Activated T-helper 1 cell treated with anti-CD3 and anti-CD28 coated beads, Interleukin-12 subunit alpha, Interleukin-12 subunit beta, Interleukin-2, Interleukin-4 antibody, amounts not matched to agents 30 ng/mL and 10 ng/mL and 1 ng/mL, durations not matched to agents 14 hours and 24 hours and 36 hours (primary cell): ENCODE measurements at regions not wholly inside any gene's neighbourhood (a gene's known extent, or its start where the extent isn't known, plus 50 kb on each side); places are given as distances from the start of the nearest gene placed in this dataset.

Experiments
- DNase-seq: peaks from one replicate; pipeline ENCODE4 v3.0.0; 2021; ENCODE audit warnings: low spot score
- H3K27ac Mint-ChIP-seq: one replicate; pipeline ENCODE4 v1.8.0; 2021; ENCODE audit warnings: mild to moderate bottlenecking, mixed read lengths
- H3K27me3 Mint-ChIP-seq: one replicate; pipeline ENCODE4 v1.8.0; 2022; ENCODE audit warnings: mild to moderate bottlenecking, moderate library complexity, mixed read lengths; ENCODE audit not compliant: insufficient read depth
- H3K36me3 Mint-ChIP-seq: one replicate; pipeline ENCODE4 v1.8.0; 2021; ENCODE audit warnings: low read depth, mixed read lengths
- H3K4me1 Mint-ChIP-seq: one replicate; pipeline ENCODE4 v1.8.0; 2021; ENCODE audit warnings: low read depth, mixed read lengths
- H3K4me3 Mint-ChIP-seq: one replicate; pipeline ENCODE4 v1.8.0; 2021; ENCODE audit warnings: mild to moderate bottlenecking, moderate library complexity, mixed read lengths
- H3K9me3 Mint-ChIP-seq: one replicate; pipeline ENCODE4 v1.8.0; 2021; ENCODE audit warnings: mixed read lengths
- intact Hi-C: fragments of 100-400 bp; cut with micrococcal nuclease; formaldehyde crosslinking; loops from one replicate; pipeline ENCODE4 v1.15.1; 2024

DNA sequence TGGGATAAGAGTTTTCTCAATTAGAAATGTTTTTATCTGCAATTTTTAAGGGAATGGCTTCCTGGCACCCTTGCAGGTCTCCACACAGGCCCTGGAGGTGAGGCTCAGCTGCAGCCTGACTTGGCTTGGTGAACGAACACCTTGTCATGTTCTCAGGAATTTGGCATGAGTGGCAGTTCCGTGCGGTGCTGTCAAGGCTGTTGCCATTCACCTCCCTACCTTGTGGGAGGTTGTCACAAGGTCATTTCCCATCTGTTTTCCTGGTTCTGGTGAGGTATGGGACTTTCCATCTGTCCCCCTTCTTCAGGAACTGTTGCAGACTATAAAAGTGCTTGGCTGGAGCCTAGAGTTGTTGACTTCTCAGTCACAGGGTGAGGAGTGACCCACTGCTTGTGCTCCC is 82.9 kb downstream of the ELOVL4 start:
- no peak for DNase-seq
- intact Hi-C loops = loop anchor here (10.0 kb wide), 1 partner anchor 1000 kb away; the partner anchor contains the start of gene IRAK1BP1
- H3K27me3 Mint-ChIP-seq = no peaks in the 10 kb centered on the region
- H3K27ac Mint-ChIP-seq = no peak overlapping the region
- no peak overlapping the region for H3K4me3 Mint-ChIP-seq
- peaks cover 2% of the 10 kb centered on the region for H3K4me1 Mint-ChIP-seq
- no peaks in the 10 kb centered on the region for H3K9me3 Mint-ChIP-seq
- no peaks in the 10 kb centered on the region for H3K36me3 Mint-ChIP-seq

DNA sequence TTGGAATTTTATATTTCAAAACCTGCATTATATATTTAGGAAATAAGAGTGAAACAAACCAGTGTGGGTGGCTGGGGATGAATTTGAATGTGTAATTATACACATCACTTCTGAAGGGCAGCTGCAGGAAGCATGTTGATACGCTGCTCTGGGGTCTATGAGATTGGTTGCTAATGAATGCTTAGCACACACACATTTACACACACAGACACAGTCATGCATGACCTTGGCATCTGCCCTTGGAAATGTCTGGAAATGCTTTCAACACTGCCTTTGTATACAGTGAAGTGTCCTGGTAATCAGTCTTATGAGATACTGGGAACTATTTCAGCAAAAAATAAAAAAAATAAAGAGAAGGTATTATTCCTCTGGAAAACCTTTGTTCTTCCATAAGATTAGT is 83.4 kb downstream of the ELOVL4 start:
- H3K4me1 Mint-ChIP-seq = no peaks in the 10 kb centered on the region
- no peaks in the 10 kb centered on the region for H3K27me3 Mint-ChIP-seq
- intact Hi-C loops = loop anchor here (10.0 kb wide), 1 partner anchor 999 kb away; the partner anchor contains the start of gene IRAK1BP1
- no peaks in the 10 kb centered on the region for H3K36me3 Mint-ChIP-seq
- no peak for DNase-seq
- H3K9me3 Mint-ChIP-seq = no peaks in the 10 kb centered on the region
- no peak overlapping the region for H3K4me3 Mint-ChIP-seq
- no peak overlapping the region for H3K27ac Mint-ChIP-seq

DNA sequence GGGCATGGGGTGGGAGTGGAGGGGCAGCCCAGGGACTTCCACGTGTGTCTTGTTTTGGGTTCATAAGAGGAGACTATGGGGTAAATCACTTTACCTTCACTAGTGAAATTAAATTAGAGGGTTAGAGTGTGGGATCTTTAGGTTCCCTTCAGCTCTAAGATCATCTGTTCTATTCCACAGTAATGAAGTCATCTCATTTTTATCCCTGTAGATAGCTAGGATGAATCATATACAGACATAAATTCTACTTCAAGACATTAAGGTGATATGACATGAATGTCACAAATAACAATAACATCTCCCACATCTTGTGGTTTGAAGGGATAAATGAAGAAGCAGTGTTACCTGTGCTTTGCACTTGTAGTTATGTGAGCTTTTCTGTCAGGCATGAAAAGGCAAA is 83.8 kb downstream of the ELOVL4 start:
- no peaks in the 10 kb centered on the region for H3K27me3 Mint-ChIP-seq
- intact Hi-C loops = loop anchor here (10.0 kb wide), 1 partner anchor 999 kb away; the partner anchor contains the start of gene IRAK1BP1
- no peaks in the 10 kb centered on the region for H3K9me3 Mint-ChIP-seq
- H3K4me3 Mint-ChIP-seq = no peak overlapping the region
- H3K36me3 Mint-ChIP-seq = no peaks in the 10 kb centered on the region
- no peak overlapping the region for H3K27ac Mint-ChIP-seq
- no peaks in the 10 kb centered on the region for H3K4me1 Mint-ChIP-seq
- no peak for DNase-seq

DNA sequence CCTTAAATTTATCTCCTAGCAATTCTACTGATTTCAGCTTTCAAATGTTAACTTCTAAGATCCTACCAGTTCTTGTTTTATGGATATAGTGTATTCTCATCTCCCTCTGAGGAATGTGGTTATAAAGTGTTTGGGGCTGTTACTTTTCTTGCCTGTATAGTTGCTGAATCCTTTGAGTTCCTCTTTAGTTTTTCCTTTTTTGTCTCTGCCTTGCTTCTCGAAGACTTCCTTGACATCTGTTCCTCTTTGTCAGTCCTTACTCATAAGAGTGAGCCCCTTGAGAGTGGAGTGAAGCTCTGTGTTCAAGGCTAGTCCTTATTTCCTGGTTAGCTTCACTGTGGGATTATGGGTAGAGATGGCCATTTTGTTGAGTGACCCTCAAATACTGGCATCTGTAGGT is 84.6 kb downstream of the ELOVL4 start:
- H3K27me3 Mint-ChIP-seq = no peaks in the 10 kb centered on the region

DNA sequence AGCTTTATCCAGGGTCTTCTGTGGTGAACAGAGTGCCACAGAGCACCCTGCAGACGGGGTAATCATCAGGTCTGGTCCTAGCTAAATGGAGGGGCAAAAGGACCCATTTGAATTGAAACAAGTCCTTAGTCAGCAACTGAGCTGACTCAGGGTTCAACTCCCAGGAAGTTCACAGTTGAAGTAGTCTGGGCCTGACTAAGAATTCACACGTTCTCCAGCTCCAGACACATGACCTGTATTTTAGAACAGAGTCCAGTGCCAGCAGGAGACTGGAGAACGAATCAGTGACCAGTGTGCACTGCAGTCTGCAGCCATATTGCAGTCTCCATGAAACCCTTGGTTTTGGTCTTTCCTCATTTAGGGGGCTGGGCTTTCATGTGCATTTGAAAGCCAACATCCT is 85.2 kb downstream of the ELOVL4 start:
- no peak overlapping the region for H3K4me3 Mint-ChIP-seq
- no peak for DNase-seq
- intact Hi-C loops = loop anchor here (10.0 kb wide), 1 partner anchor 997 kb away; the partner anchor contains the start of gene IRAK1BP1
- no peaks in the 10 kb centered on the region for H3K9me3 Mint-ChIP-seq
- H3K36me3 Mint-ChIP-seq = no peaks in the 10 kb centered on the region
- no peaks in the 10 kb centered on the region for H3K4me1 Mint-ChIP-seq
- no peak overlapping the region for H3K27ac Mint-ChIP-seq
- H3K27me3 Mint-ChIP-seq = no peaks in the 10 kb centered on the region

More for the DNA sequence above, 84.6 kb downstream of the ELOVL4 start:
- H3K36me3 Mint-ChIP-seq = no peaks in the 10 kb centered on the region
- intact Hi-C loops = loop anchor here (10.0 kb wide), 1 partner anchor 998 kb away; the partner anchor contains the start of gene IRAK1BP1
- no peak overlapping the region for H3K27ac Mint-ChIP-seq
- no peak for DNase-seq
- no peaks in the 10 kb centered on the region for H3K4me1 Mint-ChIP-seq
- no peak overlapping the region for H3K4me3 Mint-ChIP-seq
- no peaks in the 10 kb centered on the region for H3K9me3 Mint-ChIP-seq

DNA sequence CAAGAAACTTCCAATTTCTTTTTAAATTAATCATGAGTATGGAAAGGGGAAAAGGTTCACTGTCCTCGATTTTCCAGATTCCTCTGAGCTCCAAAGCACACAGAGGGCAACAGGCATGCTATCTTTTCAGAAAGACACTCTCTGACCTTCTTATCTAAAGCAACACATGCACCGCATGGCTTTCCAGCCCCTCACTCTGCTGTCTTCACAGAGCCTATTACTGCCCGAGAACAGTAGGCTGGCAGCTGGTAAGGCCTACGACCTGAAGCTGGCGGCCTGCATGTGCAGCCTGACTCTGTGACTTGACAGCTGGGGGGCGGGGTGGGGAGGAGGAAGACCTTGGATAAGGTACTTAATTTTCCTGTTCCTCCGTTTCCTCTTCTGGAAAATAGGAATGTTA is 86.3 kb downstream of the ELOVL4 start:
- H3K36me3 Mint-ChIP-seq = no peaks in the 10 kb centered on the region
- intact Hi-C loops = loop anchor here (10.0 kb wide), 1 partner anchor 996 kb away; the partner anchor contains the start of gene IRAK1BP1
- H3K9me3 Mint-ChIP-seq = no peaks in the 10 kb centered on the region
- H3K4me1 Mint-ChIP-seq = no peaks in the 10 kb centered on the region
- H3K27me3 Mint-ChIP-seq = no peaks in the 10 kb centered on the region
- H3K4me3 Mint-ChIP-seq = no peak overlapping the region
- no peak overlapping the region for H3K27ac Mint-ChIP-seq
- DNase-seq = no peak

DNA sequence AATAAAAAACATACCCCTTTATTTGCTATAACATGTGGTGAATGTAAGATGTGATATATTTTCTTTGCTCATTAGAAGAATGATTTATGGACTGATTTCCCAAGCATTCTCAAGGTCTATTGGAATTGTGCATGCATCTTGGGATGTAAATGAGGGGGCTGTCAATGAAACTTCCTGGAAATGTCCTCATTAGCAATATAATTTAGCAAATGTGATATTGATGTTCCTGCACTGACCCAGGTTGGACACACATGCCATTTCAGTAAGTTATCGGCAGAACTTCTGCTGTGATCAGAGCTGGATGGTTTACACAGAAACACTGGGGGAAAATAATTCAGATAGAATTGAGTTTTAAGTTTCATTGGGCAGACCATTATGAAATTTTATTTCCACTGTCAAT is 99.9 kb downstream of the ELOVL4 start:
- no peak overlapping the region for H3K4me3 Mint-ChIP-seq
- H3K27ac Mint-ChIP-seq = no peak overlapping the region
- DNase-seq = no peak
- intact Hi-C loops = no loop called here
- H3K36me3 Mint-ChIP-seq = no peaks in the 10 kb centered on the region
- no peaks in the 10 kb centered on the region for H3K9me3 Mint-ChIP-seq
- H3K27me3 Mint-ChIP-seq = peaks cover 9% of the 10 kb centered on the region
- H3K4me1 Mint-ChIP-seq = no peaks in the 10 kb centered on the region

DNA sequence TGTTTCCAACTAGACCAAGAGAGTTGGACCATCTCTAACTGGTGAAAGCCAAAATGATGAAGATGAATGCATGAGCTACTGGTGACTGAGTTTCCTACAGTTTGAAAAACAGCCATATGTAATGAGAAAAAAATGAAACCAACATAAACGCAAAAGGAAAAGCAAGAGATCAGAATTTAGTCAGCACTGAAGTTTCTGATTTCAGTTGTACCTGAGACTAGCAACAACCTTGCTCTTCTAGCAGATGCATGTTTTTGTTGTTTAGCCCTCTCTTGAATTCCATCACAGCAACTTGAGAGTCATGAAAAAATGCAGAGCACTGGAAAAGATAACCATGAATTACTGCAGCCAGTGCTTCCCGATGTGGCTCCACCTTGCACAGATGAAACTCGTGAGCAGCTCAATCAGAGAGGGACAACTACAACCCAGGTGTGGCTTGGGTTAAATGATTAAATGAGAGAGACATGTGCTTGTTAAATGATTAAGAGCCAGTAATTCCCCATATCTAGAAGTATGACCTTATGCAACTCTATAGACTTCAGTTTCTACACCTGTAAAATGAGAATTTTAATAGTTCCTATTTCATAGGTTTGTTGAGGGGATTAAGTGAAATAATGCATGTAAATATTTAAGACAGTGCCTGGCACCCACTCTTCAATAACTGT is 104.8 kb downstream of the ELOVL4 start:
- intact Hi-C loops = no loop called here
- Mint-ChIP-seq H3K27me3 (peaks cover 4% of the 10 kb centered on the region), H3K36me3 (no peaks in the 10 kb centered on the region), H3K4me3 (no peak overlapping the region), H3K9me3 (no peaks in the 10 kb centered on the region), H3K4me1 (no peaks in the 10 kb centered on the region), H3K27ac (no peak overlapping the region)
- no peak for DNase-seq

DNA sequence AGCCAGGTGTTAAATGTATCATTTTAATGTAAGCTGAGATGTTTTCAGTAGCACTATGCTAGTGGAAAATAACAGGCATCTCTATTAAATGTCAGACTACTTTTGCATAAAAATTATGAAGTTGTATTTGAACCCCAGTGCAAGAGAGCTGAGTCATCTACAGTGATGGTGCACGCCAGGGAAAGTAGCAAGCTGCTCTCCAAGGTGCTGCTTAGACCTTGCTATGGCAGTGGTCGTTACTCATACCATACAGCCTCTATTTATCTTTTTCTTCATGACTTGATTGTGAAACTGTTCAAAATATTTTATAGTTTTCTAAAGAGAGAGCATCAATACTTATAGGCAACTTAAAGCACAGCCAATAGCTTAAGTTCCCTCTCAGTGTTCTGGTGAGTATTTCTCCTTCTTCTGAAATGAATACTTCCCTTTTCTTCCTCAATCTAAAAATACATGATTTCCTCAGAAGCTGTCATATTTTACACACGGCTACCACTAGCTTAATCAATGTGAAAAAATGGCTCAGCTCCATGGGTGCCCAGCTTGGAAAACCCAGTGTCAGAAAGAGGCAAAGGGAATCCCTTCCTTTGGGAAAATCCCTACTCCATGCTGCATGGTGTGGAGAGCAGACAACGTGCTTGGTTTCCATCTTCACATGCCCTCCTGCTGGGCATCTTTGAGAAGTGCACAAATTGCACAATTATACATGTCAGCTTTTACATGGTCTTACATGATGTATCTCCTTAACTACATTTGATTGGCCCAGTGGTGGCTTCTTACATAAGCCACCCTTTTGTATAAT is 105.6 kb downstream of the ELOVL4 start:
- Mint-ChIP-seq H3K36me3 (no peaks in the 10 kb centered on the region), H3K27me3 (peaks cover 4% of the 10 kb centered on the region), H3K4me1 (no peaks in the 10 kb centered on the region), H3K9me3 (no peaks in the 10 kb centered on the region), H3K27ac (no peak overlapping the region), H3K4me3 (no peak overlapping the region)
- intact Hi-C loops = no loop called here
- no peak for DNase-seq

DNA sequence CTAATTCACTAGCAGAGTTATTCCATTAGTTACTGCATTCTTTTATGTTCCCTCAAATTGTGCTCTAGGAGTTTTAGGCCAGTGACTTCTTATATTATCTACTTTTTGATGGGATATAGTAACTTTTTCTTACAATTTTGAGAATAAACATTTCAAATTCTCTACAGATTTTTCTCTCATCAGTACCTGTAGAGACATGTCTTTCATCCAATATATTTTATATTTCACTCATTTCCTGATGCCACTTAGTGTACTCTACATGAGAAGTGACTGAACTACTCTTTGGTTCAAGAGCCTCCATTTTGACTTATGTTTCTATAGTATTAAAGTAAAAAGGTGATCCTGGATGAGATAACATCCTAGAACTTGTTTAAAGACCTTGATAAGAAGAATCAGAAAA is 108.5 kb downstream of the ELOVL4 start:
- no peak for DNase-seq
- peaks cover 4% of the 10 kb centered on the region for H3K27me3 Mint-ChIP-seq
- no peaks in the 10 kb centered on the region for H3K4me1 Mint-ChIP-seq
- H3K36me3 Mint-ChIP-seq = no peaks in the 10 kb centered on the region
- intact Hi-C loops = no loop called here
- no peaks in the 10 kb centered on the region for H3K9me3 Mint-ChIP-seq
- no peak overlapping the region for H3K4me3 Mint-ChIP-seq
- H3K27ac Mint-ChIP-seq = no peak overlapping the region

DNA sequence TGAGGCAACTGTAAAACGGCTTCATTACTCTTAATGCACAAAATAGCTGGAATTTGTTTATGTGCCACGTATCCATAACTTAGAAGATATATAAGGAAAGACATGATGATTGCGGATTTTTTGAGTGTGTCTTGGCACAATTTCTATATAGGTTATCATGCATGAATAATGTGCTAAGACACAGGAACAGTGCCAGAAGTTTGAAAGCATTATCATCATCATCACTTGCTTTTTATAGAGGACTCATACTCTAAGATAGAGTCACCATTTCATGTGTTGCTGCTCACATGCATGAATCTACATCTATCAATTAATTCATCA is 113.4 kb downstream of the ELOVL4 start:
- H3K4me1 Mint-ChIP-seq = no peaks in the 10 kb centered on the region
- no peak overlapping the region for H3K4me3 Mint-ChIP-seq
- no peak overlapping the region for H3K27ac Mint-ChIP-seq
- no peak for DNase-seq
- H3K27me3 Mint-ChIP-seq = peaks cover 10% of the 10 kb centered on the region
- H3K9me3 Mint-ChIP-seq = no peaks in the 10 kb centered on the region
- intact Hi-C loops = no loop called here
- H3K36me3 Mint-ChIP-seq = no peaks in the 10 kb centered on the region

DNA sequence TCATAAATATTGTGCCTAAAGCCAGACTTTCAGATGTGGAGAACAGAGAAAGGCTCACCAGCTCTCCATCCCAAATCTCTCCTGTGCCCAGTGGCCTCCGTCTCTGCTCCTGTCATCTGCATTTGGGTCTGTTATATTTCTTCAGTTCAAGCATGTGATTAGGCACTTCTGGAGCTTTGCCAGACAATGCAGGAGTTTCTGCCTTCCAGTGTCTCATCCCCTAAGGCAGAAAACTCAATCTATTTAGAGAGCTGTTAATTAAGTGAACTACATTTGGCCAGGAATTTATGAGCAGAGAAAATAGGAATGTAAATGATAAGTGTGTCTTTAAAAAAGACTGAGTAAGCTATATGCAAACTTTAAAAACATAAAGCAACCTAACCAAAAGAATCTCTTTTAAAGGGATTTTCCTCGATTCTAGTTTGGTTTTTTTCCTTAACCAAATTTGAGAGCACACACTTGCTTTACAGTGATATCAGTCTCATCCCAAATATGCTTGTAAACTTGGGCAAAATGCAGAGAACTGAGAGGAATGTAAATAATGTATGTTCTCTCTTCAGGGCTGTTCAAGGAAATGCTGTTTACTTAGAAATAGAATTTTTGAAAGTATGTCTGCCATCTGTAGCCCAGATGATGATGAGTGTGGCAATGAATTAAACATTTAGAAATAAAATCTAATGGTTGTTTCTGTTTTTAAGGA is 113.9 kb downstream of the ELOVL4 start:
- H3K4me3 Mint-ChIP-seq = no peak overlapping the region
- peaks cover 10% of the 10 kb centered on the region for H3K27me3 Mint-ChIP-seq
- no peaks in the 10 kb centered on the region for H3K36me3 Mint-ChIP-seq
- intact Hi-C loops = no loop called here
- no peaks in the 10 kb centered on the region for H3K9me3 Mint-ChIP-seq
- no peaks in the 10 kb centered on the region for H3K4me1 Mint-ChIP-seq
- no peak overlapping the region for H3K27ac Mint-ChIP-seq
- no peak for DNase-seq

DNA sequence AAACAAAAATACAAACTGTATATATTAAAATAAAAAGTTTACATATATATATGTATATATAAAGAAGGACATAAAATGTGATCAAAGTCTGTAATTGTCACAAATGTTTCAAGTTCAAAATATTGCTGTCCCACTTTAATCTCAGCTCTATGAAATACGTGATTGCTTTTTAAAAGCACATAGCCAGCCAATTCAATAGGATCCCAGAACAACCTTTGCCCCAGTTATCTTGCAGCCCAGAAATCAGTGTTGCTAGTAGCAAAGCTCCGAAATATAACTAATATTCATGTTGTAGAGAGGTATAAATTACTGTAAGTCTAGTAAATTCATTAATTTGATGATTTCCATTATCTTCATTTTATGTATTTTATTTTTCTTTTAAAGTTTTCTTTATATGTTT is 114.6 kb downstream of the ELOVL4 start:
- no peak overlapping the region for H3K4me3 Mint-ChIP-seq
- no peaks in the 10 kb centered on the region for H3K9me3 Mint-ChIP-seq
- no peaks in the 10 kb centered on the region for H3K4me1 Mint-ChIP-seq

More for the DNA sequence above, 114.6 kb downstream of the ELOVL4 start:
- Mint-ChIP-seq H3K27ac (no peak overlapping the region), H3K36me3 (no peaks in the 10 kb centered on the region), H3K27me3 (peaks cover 10% of the 10 kb centered on the region)
- no peak for DNase-seq
- intact Hi-C loops = no loop called here
